Peyer's patch (tissue), 4 donors: ENCODE measurements at regions not wholly inside any gene's neighbourhood (a gene's known extent, or its start where the extent isn't known, plus 50 kb on each side); places are given as distances from the start of the nearest gene placed in this dataset.

Experiments
- DNase-seq, 3 donors: peaks; one replicate each; pipeline ENCODE4 v3.0.0-alpha.2; 2017 to 2019
- H3K27ac ChIP-seq, 4 donors: fragments of 200-600 bp; sonication (generic); one replicate each; pipeline ENCODE4 v1.5.1; 2016 to 2019
- H3K27me3 ChIP-seq, 2 donors: fragments of 200-600 bp; sonication (generic); one replicate each; pipeline ENCODE4 v1.5.1; 2019
- H3K36me3 ChIP-seq, 3 donors: fragments of 200-600 bp; sonication (generic); one replicate each; pipeline ENCODE4 v1.5.1; 2016 to 2019
- H3K4me1 ChIP-seq, 4 donors: fragments of 200-600 bp; sonication (generic); one replicate each; pipeline ENCODE4 v1.5.1; 2016 to 2019
- H3K4me3 ChIP-seq, 4 donors: fragments of 200-600 bp; sonication (generic); 1 replicate in 3 of 4; 2 replicates in 1 of 4; pipeline ENCODE4 v1.5.1; 2016 to 2019; ENCODE audit warnings: mild to moderate bottlenecking in 1 of 4
- H3K9me3 ChIP-seq, 4 donors: fragments of 200-600 bp; sonication (generic); one replicate each; pipeline ENCODE4 v1.5.1; 2016 to 2019; ENCODE audit warnings: mild to moderate bottlenecking in 1 of 4
- POLR2A ChIP-seq, 2 donors: fragments of 450-650 bp; IDR thresholded peaks; one replicate each; pipeline ENCODE4 v1.5.1; 2017; ENCODE audit warnings: antibody characterized with exemption in 2 of 2, mild to moderate bottlenecking in 2 of 2, moderate library complexity in 2 of 2
- TF ChIP-seq, protein P1 (sequence below), 6 experiments: fragments of 450-650 bp in 4 of 6; fragments of 200-600 bp in 2 of 6; sonication (generic) in 1 of 6; IDR thresholded peaks; one replicate each; pipeline ENCODE4 v1.5.1; 2017 to 2019; ENCODE audit warnings: antibody characterized with exemption in 6 of 6, mild to moderate bottlenecking in 3 of 6, moderate library complexity in 1 of 6

DNA sequence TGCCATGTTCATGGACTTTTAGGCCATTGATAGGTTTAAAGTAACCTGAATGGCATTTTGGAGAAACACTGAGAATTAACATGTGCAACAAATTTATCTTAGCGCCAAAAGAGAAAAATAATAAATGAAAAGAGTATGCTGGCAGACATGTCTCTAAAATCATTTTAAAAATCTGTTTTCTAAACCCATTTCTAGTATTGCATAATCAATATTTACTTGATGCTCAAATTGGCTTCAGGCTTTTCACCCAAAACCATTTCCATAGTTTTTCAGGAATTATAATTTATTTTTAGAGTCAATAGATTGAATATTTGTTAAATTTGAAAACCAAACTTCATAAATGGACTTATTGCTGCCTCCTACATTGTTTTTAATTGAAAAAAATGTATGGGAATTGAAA lies 423.0 kb downstream of the PLOD2 start:
- no peak for TF ChIP-seq POLR2A (IDR thresholded peaks at IDR 0.05)
- TF ChIP-seq, protein P1, sequence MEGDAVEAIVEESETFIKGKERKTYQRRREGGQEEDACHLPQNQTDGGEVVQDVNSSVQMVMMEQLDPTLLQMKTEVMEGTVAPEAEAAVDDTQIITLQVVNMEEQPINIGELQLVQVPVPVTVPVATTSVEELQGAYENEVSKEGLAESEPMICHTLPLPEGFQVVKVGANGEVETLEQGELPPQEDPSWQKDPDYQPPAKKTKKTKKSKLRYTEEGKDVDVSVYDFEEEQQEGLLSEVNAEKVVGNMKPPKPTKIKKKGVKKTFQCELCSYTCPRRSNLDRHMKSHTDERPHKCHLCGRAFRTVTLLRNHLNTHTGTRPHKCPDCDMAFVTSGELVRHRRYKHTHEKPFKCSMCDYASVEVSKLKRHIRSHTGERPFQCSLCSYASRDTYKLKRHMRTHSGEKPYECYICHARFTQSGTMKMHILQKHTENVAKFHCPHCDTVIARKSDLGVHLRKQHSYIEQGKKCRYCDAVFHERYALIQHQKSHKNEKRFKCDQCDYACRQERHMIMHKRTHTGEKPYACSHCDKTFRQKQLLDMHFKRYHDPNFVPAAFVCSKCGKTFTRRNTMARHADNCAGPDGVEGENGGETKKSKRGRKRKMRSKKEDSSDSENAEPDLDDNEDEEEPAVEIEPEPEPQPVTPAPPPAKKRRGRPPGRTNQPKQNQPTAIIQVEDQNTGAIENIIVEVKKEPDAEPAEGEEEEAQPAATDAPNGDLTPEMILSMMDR (IDR thresholded peaks at IDR 0.05) = no peak

DNA sequence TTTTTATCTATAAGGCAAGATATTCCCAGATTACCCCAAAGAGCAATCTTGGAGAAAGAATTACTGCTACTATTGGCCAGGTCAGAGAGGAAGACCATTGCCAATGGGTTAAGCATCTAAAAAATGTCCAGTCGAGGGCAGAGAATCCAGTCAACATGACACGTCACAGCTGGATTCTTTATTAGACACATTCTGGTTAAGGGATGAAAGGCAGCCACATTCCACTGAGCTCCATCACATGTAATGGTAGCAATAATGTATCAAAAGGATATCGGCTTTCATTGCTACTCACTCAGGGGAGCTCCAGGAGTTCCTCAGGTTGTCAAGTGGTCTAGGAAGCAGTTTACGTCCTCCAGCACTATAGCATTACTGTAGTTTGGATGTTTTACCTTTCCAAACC lies 421.1 kb downstream of the PLOD2 start:
- H3K36me3 ChIP-seq = no peaks in the 10 kb centered on the region
- H3K4me1 ChIP-seq = no peaks in the 10 kb centered on the region
- no peaks in the 10 kb centered on the region for H3K27me3 ChIP-seq
- no peak overlapping the region for H3K4me3 ChIP-seq
- TF ChIP-seq POLR2A (IDR thresholded peaks at IDR 0.05) = no peak
- TF ChIP-seq, protein P1 (IDR thresholded peaks at IDR 0.05) = no peak
- H3K9me3 ChIP-seq = no peaks in the 10 kb centered on the region
- H3K27ac ChIP-seq = no peak overlapping the region
- DNase-seq = no peak

More for the DNA sequence above, 423.0 kb downstream of the PLOD2 start:
- H3K4me1 ChIP-seq = no peaks in the 10 kb centered on the region
- no peak overlapping the region for H3K27ac ChIP-seq
- DNase-seq = no peak
- no peaks in the 10 kb centered on the region for H3K9me3 ChIP-seq
- H3K4me3 ChIP-seq = no peak overlapping the region
- H3K27me3 ChIP-seq = no peaks in the 10 kb centered on the region
- H3K36me3 ChIP-seq = no peaks in the 10 kb centered on the region

DNA sequence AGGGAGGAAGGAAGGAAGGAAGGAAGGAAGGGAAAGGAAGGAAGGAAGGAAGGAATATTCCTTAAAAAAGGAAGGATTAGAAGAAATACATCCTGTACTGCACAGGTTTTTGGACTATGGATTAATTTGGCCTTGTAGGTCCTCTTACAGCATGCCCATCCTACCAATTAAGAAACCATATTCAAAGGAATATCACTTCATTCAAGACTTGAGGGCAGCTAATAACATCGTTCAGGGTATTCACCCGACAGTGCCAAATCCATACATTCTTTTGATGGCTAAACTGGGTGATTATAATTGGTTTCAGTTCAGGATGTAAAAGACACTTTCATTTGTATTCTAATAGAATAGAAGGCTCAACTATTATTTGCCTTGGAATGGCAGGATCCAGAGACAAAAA lies 410.3 kb downstream of the PLOD2 start:
- TF ChIP-seq, protein P1 (IDR thresholded peaks at IDR 0.05) = no peak
- TF ChIP-seq POLR2A (IDR thresholded peaks at IDR 0.05) = no peak
- H3K9me3 ChIP-seq = no peaks in the 10 kb centered on the region
- H3K36me3 ChIP-seq = no peaks in the 10 kb centered on the region
- no peak overlapping the region for H3K27ac ChIP-seq
- DNase-seq = no peak
- H3K4me1 ChIP-seq = no peaks in the 10 kb centered on the region
- no peaks in the 10 kb centered on the region for H3K27me3 ChIP-seq
- H3K4me3 ChIP-seq = no peak overlapping the region

DNA sequence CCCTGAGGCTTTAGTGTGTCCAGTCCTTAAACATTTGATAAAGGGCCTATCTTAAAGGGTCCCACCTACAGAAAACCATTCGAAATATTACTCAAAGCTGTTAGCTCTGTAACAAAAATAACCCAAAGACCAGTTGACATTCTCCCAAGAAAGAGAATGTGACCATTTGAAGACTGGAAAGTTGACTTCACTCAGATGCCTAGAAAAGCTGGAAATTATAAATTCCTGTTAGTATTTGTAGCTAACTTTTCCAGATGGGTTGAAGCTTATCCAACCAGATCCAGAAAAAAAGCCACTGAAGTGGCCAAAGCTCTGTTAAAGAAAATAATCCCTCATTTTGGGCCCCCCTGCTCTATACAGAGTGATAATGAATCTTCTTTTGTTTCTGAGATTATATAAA lies 408.4 kb downstream of the PLOD2 start:
- DNase-seq = no peak
- Histone ChIP-seq H3K4me3 (no peak overlapping the region), H3K27ac (no peak overlapping the region), H3K9me3 (no peaks in the 10 kb centered on the region), H3K4me1 (no peaks in the 10 kb centered on the region), H3K27me3 (no peaks in the 10 kb centered on the region), H3K36me3 (no peaks in the 10 kb centered on the region)
- no peak for TF ChIP-seq POLR2A (IDR thresholded peaks at IDR 0.05)
- TF ChIP-seq, protein P1 (IDR thresholded peaks at IDR 0.05) = no peak

DNA sequence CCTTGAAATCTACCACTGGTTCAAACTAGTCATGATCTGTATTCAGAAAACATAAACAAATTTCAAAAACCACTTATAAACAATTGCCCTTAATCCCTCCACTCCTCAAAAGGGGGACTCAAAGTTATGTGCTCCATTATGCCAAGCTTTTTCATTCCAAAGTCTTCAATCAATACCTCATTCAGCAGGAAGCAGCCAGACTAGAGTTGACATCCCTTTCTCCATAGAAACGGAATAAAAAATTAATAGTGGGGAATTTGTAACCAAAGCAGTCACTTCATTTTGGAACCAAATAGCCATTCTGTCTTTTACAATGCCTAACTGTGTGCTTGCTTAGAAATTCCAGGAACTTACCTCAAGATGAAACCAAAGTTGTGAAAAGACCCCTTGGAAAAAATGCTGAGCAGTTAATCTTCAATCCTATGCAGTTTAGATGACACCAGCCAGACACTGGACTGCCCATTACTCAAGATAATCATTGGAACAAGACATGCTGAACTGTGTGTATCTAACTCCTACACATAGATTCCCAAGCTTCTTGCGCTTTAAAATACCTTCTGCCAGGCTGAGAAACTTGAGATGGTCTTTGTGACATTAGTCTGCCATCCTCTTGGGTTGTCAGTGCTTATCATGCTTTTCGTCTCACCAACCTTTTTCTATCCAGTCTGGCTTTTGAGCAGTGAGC lies 406.2 kb downstream of the PLOD2 start:
- no peak for DNase-seq
- Histone ChIP-seq H3K36me3 (no peaks in the 10 kb centered on the region), H3K4me1 (no peaks in the 10 kb centered on the region), H3K27me3 (no peaks in the 10 kb centered on the region), H3K4me3 (no peak overlapping the region), H3K9me3 (no peaks in the 10 kb centered on the region), H3K27ac (no peak overlapping the region)
- TF ChIP-seq, protein P1 (IDR thresholded peaks at IDR 0.05) = no peak
- TF ChIP-seq POLR2A (IDR thresholded peaks at IDR 0.05) = no peak

DNA sequence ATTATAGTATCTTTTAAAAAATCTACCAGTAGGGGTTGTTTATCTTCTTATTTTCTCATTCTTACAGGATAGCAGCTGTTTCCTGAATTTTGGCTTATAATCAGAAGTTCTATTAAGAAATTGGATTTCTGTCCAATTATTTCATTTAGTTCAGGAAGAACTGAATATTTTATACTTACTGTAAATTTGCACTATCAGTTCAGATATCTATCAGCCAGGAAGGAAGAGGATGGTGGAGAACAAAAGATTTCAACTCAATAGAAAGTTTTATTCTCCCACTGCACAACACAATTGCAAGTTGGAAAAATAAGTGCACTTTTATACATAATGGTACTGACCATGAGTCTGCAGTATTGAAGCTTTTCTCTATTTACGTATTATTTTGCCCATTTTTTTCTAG lies 400.9 kb downstream of the PLOD2 start:
- TF ChIP-seq, protein P1 (IDR thresholded peaks at IDR 0.05) = no peak
- no peak for TF ChIP-seq POLR2A (IDR thresholded peaks at IDR 0.05)
- DNase-seq = no peak

More for the DNA sequence above, 400.9 kb downstream of the PLOD2 start:
- Histone ChIP-seq H3K27ac (no peak overlapping the region), H3K4me1 (no peaks in the 10 kb centered on the region), H3K4me3 (no peak overlapping the region), H3K36me3 (no peaks in the 10 kb centered on the region), H3K9me3 (no peaks in the 10 kb centered on the region), H3K27me3 (no peaks in the 10 kb centered on the region)
